Hepatocyte (in vitro differentiated cells): ENCODE measurements at regions not wholly inside any gene's neighbourhood (a gene's known extent, or its start where the extent isn't known, plus 50 kb on each side); places are given as distances from the start of the nearest gene placed in this dataset.

ENCODE experiments used
- EZH2 ChIP-seq: fragments of 200-600 bp; sonication (generic); IDR thresholded peaks from 2 replicates; pipeline ENCODE4 v1.6.1; 2016; ENCODE audit warnings: antibody characterized with exemption, mild to moderate bottlenecking, borderline replicate concordance
- TF ChIP-seq, protein P1 (sequence below): fragments of 200-600 bp; sonication (generic); IDR thresholded peaks from 2 replicates; pipeline ENCODE4 v1.5.1; 2016; ENCODE audit warnings: antibody characterized with exemption, mild to moderate bottlenecking; ENCODE audit not compliant: poor library complexity

DNA sequence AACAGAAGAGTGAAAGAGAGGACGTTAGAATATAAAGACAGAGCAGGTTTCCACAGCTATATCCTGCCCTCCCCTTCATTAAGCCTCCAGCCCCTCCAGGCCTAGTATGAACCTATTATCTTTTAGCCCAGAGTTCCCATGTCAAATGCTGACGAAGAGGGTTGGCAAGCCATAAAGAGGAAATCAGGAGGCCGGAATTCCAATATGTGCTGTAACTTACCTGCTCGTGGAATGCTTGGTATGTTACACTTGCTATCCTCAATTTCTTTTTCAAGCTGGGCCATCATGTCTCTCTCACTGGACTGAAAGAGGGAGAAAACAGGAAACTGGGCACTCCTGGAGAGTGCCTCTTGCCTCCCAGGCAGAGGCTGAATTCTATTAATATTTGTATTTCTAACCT, 264.1 kb downstream of the TRIB2 start:
- TF ChIP-seq, protein P1, sequence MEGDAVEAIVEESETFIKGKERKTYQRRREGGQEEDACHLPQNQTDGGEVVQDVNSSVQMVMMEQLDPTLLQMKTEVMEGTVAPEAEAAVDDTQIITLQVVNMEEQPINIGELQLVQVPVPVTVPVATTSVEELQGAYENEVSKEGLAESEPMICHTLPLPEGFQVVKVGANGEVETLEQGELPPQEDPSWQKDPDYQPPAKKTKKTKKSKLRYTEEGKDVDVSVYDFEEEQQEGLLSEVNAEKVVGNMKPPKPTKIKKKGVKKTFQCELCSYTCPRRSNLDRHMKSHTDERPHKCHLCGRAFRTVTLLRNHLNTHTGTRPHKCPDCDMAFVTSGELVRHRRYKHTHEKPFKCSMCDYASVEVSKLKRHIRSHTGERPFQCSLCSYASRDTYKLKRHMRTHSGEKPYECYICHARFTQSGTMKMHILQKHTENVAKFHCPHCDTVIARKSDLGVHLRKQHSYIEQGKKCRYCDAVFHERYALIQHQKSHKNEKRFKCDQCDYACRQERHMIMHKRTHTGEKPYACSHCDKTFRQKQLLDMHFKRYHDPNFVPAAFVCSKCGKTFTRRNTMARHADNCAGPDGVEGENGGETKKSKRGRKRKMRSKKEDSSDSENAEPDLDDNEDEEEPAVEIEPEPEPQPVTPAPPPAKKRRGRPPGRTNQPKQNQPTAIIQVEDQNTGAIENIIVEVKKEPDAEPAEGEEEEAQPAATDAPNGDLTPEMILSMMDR = no peak
- no peak for TF ChIP-seq EZH2
